ENCODE measurements at regions not wholly inside any gene's neighbourhood (a gene's known extent, or its start where the extent isn't known, plus 50 kb on each side); places are given as distances from the start of the nearest gene placed in this dataset.

DNA sequence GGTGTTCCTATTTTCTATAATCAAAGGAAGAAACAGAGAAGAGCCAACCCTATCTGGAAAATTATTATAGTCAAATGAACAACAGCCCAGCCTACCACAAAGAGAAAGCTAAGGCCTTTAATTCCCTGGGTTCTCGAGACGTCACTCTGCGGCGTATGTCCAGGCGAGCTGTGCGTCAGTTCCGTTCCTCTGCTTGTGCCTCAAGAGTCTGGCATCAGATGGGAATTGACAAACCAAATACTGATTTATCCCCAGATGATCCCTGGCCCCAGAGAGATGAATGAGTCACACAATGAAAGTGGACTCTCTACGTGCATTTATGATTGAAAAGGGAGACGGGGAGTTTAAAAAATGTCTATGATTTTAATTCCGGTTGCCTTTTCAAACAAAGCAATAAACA is 151.6 kb upstream of the PDE10A start:
- no peak for DNase-seq

DNA sequence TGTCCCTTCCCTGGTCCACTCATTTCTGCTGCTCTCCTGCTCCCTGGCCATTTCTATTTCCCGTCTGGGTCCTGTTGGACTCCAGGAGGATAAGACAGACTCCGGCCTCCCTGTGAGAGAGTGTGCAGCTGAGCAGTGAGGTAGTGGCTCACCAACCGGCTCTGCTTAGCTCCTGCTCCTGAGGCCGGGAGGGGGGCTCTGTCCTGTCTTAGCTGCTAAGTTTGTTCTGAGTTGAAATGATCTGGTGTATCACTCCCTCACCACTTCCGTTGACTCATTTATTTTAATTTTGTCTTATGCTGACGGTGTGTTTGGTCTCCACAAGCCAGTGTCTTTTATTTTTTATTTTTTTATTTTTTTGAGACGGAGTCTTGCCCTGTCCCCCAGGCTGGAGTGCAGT is 148.5 kb upstream of the PDE10A start:
- no peak for DNase-seq

GRCh38 chr6:165808021-165808420 is 145.0 kb upstream of the PDE10A start:
- no peak for DNase-seq

DNA sequence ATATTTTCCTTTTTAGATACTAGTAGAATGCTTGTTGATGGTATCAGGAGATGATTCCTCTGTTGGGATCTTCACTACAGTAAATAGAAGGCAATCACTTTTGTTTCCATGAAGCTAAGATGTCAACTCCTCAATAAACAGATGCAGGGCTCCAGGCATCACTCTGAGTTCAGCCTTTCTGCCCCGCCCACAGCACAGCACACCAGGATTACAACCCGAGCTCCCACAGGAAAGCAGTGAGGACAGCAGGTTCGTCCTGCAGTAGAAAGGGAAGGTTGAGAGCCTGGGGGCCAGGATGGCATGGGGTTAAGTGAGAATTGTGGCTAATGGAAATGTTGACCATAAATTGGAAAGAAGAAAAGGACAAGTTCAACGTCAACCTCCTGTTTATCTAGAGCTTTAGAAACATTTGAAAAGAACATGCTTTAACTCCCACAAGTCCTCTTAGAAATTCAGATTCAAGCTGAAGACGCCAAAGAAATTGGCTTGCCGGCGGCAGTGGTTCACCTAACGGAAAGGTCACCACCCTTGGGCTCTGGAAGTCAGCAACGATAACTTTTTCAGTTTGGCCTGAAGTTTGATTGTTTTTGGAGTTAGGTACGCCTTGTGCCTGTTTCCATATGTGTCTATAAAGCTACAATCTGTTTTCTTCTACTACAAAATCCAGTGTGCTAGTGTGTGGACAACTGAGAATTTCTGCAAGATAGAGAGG is 144.4 kb upstream of the PDE10A start:
- no peak for DNase-seq

GRCh38 chr6:165806126-165806810 is 143.2 kb upstream of the PDE10A start:
- DNase-seq, result no peak

- no peak for DNase-seq
These were observed 142.6 kb upstream of the PDE10A start for GRCh38 chr6:165805636-165806035.

DNA sequence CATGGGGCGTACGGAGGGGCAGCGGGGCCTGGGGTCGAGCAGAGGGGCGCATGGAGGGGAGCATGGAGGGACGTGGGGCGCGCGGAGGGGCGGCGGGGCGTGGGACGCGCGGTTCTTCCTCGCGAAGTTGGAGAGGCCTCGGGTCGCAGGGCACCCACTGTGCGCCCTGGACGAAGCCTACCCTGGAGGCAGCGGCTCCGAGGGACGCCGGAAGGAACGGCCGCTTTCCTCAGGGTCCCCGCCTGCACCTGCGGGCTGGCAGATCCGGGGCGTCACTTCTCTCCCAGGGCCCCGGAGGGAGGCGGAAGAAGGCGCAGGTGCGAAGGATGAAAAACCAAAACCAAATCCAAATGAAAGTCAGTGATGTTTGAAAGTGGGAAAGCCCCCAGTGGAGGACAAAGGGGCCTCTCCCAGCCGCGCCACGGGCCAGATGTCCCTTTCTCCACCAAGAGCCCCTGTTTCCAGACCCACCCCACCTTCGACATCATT is 142.1 kb upstream of the PDE10A start:
- DNase-seq, result no peak

DNA sequence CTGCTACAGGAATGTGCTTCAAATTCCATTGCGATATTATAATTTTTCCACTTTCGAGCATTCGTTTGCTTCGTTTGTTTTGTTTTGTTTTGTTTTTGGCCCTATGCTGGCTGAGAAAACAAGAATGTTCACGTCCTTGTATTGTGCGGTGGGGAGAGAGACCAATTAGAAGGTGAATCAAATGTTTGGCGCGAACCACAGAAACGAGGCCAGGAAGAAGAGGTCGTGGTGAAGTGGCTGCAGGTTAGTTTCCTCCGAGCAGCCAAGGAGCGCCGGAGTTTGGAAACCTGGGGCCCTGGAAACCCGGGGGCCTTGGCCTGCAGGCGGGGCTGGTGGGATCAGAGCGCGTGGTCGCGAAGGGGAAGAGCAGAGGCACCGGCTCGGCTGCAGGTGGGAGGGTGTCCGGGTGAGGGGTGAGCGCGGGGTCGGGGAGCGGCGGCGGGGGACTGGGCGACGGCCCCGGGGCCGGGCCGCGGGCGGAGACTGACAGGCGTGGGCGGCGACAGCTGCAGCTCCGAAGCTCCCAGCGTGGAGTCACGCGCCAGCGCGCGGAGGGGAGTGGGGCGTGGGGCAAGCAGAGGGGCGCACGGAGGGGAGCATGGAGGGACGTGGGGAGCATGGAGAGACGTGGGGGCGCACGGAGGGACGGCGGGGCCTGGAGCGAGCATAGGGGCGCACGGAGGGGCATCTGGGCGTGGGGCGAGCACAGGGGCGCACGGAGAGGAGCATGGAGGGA is 141.5 kb upstream of the PDE10A start:
- DNase-seq, result no peak

DNA sequence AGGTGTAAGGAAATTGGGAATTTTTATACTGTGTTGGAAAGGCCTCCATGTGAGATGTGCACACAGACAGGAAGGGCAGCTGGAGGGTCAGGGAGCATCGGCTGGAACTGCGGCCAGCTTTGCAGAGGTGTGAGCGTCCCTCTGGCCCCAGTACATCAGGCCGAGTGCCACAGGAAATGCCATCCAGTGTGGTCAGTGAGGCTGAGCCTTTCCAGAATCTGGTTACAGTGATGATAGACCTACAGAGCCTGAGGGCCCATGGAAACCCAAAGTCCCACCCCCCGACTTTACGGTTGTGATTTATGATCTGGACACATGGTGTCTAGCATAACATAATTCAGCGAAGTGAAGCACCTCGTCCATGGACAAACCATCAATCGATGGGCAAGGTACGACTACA is 137.3 kb upstream of the PDE10A start:
- no peak for DNase-seq

DNA sequence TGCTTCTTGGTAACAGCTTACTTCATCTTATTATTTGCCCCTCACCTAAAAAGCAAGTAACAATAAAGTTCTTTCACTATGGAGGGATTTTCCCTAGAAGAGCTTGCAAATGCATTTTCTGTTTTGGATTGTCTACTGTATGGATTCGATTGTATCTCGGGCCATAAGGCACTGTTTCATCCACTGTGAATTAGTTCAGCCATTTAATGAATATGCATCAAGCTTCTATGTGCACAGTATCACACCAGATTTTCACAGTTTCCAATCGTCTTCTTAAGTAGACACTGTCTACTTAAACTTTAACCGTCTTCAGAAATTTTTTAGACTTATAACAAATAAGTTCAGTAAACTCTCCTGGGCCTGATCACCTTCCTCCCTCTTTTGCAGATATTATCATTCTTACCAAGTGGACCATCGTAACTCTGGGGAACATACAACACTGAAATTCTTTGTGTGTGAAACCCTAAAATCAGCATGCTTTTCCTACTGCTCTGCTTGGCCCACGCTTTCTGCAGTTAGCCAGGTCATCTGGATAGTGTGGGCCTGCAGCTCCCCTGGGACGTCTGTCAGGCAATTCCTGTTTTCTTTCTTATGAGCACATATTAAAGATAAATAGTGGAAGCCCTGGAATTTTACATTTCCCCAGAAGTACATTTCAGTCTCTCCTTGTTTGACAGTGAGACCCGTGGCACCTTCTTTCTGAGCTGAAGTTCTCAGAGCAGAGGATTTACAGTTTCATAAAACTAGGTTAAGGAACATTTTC is 136.5 kb upstream of the PDE10A start:
- no peak for DNase-seq

DNA sequence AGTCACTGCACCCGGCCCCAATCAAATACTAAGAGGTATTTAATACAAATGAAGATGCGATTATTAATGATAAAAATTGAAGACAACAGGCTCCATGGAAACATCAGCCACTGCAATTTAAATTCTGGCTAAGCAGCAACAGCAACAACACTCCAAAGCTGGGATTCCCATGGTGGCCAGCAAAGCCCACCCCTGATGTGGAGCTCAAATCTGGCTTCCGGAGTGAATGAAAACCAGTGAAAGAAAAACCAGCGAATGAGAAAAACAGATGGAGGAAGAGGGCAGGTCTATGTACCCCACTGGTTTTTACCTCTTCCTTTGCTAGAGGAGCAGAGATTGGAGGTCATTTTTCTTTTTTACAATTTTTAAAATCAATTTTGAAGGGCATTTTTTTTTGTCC is 135.9 kb upstream of the PDE10A start:
- no peak for DNase-seq

- DNase-seq, result no peak
These were observed 131.1 kb upstream of the PDE10A start for GRCh38 chr6:165794179-165794601.

GRCh38 chr6:165793287-165793825 is 130.3 kb upstream of the PDE10A start:
- DNase-seq, result no peak

- no peak for DNase-seq
These were observed 128.9 kb upstream of the PDE10A start for GRCh38 chr6:165791876-165792437.

- DNase-seq, result no peak
These were observed 128.3 kb upstream of the PDE10A start for GRCh38 chr6:165791306-165791705.

- no peak for DNase-seq
These were observed 119.8 kb upstream of the PDE10A start for GRCh38 chr6:165782812-165783211.

DNA sequence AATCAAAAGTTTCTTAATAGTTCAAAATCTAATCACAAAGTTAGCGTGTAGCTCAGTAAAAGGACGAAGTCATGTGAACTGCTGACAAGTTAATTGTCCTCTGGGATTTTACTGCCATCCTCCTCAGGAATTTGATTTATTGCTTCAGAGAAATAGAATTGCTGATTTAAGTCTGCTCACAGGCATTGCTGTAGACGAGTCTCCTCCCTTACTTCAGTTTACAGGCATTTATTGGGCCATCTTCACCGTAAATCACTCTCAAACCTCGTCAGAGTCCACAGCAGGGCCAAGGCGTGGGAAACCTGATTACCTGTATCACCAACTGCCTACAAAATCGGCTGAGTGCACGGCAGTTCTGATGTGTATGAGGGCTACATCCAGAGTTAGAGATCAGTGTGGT is 119.1 kb upstream of the PDE10A start:
- no peak for DNase-seq

DNA sequence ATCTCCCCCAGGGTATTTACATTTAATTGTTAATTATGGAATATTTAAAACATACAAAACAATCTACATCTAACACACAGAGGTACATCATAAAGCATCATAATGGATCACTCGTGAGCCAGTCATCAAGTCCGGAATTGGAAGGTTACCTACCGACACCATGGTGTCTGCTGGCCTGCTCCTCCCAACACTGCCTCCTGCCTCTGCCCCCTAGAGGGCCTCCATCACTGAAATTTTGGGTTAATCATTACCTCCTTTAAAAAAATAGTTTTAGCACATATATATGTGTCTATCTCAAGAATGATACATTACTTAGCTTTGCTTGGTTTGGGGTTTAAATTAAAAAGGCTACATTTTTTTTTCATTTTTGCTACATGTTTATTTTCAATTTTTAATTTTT is 114.6 kb upstream of the PDE10A start:
- no peak for DNase-seq

GRCh38 chr6:165776691-165777090 is 113.7 kb upstream of the PDE10A start:
- DNase-seq, result no peak

DNA sequence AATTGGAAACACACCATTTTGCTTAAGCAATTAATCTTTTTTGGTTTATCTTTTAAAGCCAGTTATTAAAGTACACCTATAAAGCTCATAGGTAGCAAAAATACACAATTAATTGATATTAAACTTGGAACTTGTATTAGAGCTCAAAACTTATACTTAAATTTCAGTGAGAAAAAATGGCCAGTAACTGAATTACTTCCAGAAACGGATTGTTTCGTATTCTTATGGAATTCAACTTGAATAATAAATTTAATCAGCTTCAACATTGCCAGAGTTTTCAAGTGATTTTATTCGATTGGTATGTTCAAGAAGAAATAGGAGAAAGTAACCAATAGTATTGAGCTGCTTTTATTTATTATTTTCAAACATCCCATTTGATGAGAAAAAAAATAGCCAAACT is 112.7 kb upstream of the PDE10A start:
- DNase-seq, result no peak

DNA sequence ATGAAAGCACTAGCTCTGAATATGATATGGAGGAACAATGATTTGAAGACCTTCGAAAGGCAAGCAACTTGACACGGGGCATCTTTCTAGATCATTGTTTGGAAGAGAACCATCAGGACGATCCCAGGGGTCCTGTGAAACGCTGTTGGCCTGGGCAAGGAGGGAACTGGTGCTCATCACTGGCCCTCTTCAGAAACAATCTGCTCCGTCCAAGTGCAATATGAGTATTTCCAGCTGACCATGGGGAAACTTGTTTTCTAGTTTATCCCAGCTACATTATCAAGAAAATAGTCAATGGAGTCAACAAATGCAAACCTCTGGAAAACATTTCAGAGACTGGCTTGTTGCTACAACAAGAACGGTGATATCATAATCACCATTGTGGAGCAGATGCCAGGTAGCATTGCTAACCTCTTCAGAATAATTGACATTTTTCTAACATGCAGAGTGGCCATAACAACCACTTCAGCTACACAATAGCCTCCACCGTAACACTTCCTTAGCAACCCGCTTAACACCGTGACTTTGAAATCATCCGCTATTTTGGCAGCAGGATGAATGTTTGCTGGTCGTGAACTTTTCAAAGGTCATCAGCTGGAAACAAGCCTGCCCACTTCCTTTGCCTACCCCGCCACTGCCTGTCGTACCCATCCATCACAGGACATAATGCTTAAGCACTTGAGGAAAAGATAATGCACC is 112.0 kb upstream of the PDE10A start:
- no peak for DNase-seq

Measured in Kasumi-1 (cell line).